DMS53 treated with DMSO at 0.1 percent for 48 hours (cell line): ENCODE measurements at regions not wholly inside any gene's neighbourhood (a gene's known extent, or its start where the extent isn't known, plus 50 kb on each side); places are given as distances from the start of the nearest gene placed in this dataset.

Source experiments
- DNase-seq: peaks from one replicate; lab custom pipeline; 2025; ENCODE audit not compliant: unreplicated experiment; lab: John Stamatoyannopoulos, UW

- no peak for DNase-seq
Measured at GRCh38 chr5:68531970-68532369, 316.4 kb downstream of the PIK3R1 start.

GRCh38 chr5:68533051-68533450 is 317.5 kb downstream of the PIK3R1 start:
- no peak for DNase-seq

- DNase-seq: peak; percentile 56
Measured at GRCh38 chr5:68533571-68534084, 318.1 kb downstream of the PIK3R1 start.

GRCh38 chr5:68534131-68534940 is 318.8 kb downstream of the PIK3R1 start:
- no peak for DNase-seq

GRCh38 chr5:68534956-68535520 is 319.5 kb downstream of the PIK3R1 start:
- no peak for DNase-seq

GRCh38 chr5:68538814-68539420 is 323.4 kb downstream of the PIK3R1 start:
- DNase-seq: no peak

- DNase-seq: no peak
Measured at GRCh38 chr5:68540798-68541590, 325.4 kb downstream of the PIK3R1 start.

- DNase-seq: no peak
Measured at GRCh38 chr5:68542207-68542606, 326.7 kb downstream of the PIK3R1 start.

GRCh38 chr5:68543212-68543611 is 327.7 kb downstream of the PIK3R1 start:
- no peak for DNase-seq

GRCh38 chr5:68544091-68544647 is 328.6 kb downstream of the PIK3R1 start:
- DNase-seq: no peak

GRCh38 chr5:68544648-68545552 is 329.3 kb downstream of the PIK3R1 start:
- no peak for DNase-seq

- peak; percentile 76 for DNase-seq
Measured at GRCh38 chr5:68545636-68546295, 330.2 kb downstream of the PIK3R1 start.

- DNase-seq: no peak
Measured at GRCh38 chr5:68547056-68547455, 331.5 kb downstream of the PIK3R1 start.

- DNase-seq: no peak
Measured at GRCh38 chr5:68547622-68548021, 332.1 kb downstream of the PIK3R1 start.

- DNase-seq: peak; percentile 97
Measured at GRCh38 chr5:68548959-68549676, 333.6 kb downstream of the PIK3R1 start.

- no peak for DNase-seq
Measured at GRCh38 chr5:68550015-68550414, 334.5 kb downstream of the PIK3R1 start.

- no peak for DNase-seq
Measured at GRCh38 chr5:68551436-68551835, 335.9 kb downstream of the PIK3R1 start.

GRCh38 chr5:68554571-68555279 is 339.2 kb downstream of the PIK3R1 start:
- no peak for DNase-seq
